Endothelial cell of umbilical vein (primary cell): ENCODE measurements at regions not wholly inside any gene's neighbourhood (a gene's known extent, or its start where the extent isn't known, plus 50 kb on each side); places are given as distances from the start of the nearest gene placed in this dataset.

ENCODE experiments used
- BruUV-seq: library from RNA; stranded (reverse); fragments of 400-500 nt; replicated peaks from 2 replicates; lab custom pipeline; 2021; lab: Mats Ljungman, UMichigan
- CTCF ChIA-PET: fragments of 300-600, 350-600 bp; sonication (Branson Sonifier 250); formaldehyde crosslinking; loops from one replicate; lab custom pipeline; 2021; ENCODE audit warnings: antibody characterized with exemption, inconsistent platforms; lab: Charles Lee
- POLR2A ChIA-PET: fragments of 300-600, 350-600 bp; sonication (Branson Sonifier 250); formaldehyde crosslinking; loops from one replicate; lab custom pipeline; 2021; ENCODE audit warnings: antibody characterized with exemption, inconsistent platforms; lab: Charles Lee
- DNase-seq: peaks from one replicate; pipeline ENCODE4 v3.0.0-alpha.2; 2011; ENCODE audit warnings: low read depth, low spot score
- FAIRE-seq: peaks from 2 replicates; lab custom pipeline; 2011; peaks lifted over from hg19 to GRCh38; lab: Jason Lieb, UNC
- H2AFZ ChIP-seq: 2 replicates; pipeline ENCODE4 v1.6.0; 2012; ENCODE audit warnings: low read depth, low read length, control low read depth, inconsistent platforms
- H3K27ac ChIP-seq: 2 replicates; pipeline ENCODE4 v1.5.1; 2011; ENCODE audit warnings: low read depth, mild to moderate bottlenecking, control low read depth, low read length, moderate library complexity; ENCODE audit not compliant: insufficient read depth
- H3K27me3 ChIP-seq, 2 experiments: 2 replicates each; pipeline versions ENCODE4 v1.6.0 to v1.6.1; 2011; ENCODE audit warnings: low read length in 2 of 2, mixed read lengths in 1 of 2; ENCODE audit not compliant: control insufficient read depth in 2 of 2, insufficient read depth in 2 of 2
- H3K36me3 ChIP-seq, 2 experiments: 2 replicates in 1 of 2; 3 replicates in 1 of 2; pipeline ENCODE4 v1.5.1; 2011; ENCODE audit warnings: low read length in 2 of 2, mild to moderate bottlenecking in 1 of 2, moderate library complexity in 1 of 2; ENCODE audit not compliant: control insufficient read depth in 2 of 2, insufficient read depth in 2 of 2; ENCODE audit errors: extremely low read depth in 1 of 2
- H3K4me1 ChIP-seq: 3 replicates; pipeline ENCODE4 v1.5.1; 2011; ENCODE audit warnings: mild to moderate bottlenecking, low read length; ENCODE audit not compliant: control insufficient read depth, insufficient read depth; ENCODE audit errors: extremely low read depth
- H3K4me2 ChIP-seq: 2 replicates; pipeline ENCODE4 v1.6.1; 2011; ENCODE audit warnings: low read length, control low read depth, mixed read lengths; ENCODE audit not compliant: insufficient read depth
- H3K4me3 ChIP-seq, 3 experiments: fragments of 200-600 bp in 1 of 3; sonication (generic), shearing (Covaris generic) in 1 of 3; replicated peaks in 1 of 3; 2 replicates each; pipeline ENCODE4 v1.5.1; 2011 to 2016; ENCODE audit warnings: control low read depth in 3 of 3, low read length in 3 of 3, mild to moderate bottlenecking in 2 of 3, inconsistent platforms in 1 of 3, low read depth in 1 of 3, moderate library complexity in 1 of 3; ENCODE audit not compliant: insufficient read depth in 1 of 3
- H3K79me2 ChIP-seq: 2 replicates; pipeline ENCODE4 v1.6.0; 2012; ENCODE audit warnings: low read length, inconsistent platforms; ENCODE audit not compliant: control insufficient read depth, insufficient read depth
- H3K9ac ChIP-seq: replicated peaks from 2 replicates; pipeline ENCODE3; 2011; ENCODE audit warnings: low read length, control low read depth; ENCODE audit not compliant: insufficient read depth; ENCODE audit errors: extremely low read depth
- H3K9me1 ChIP-seq: replicated peaks from 3 replicates; pipeline ENCODE4 v1.6.0; 2011; ENCODE audit warnings: mild to moderate bottlenecking, low read length; ENCODE audit not compliant: control insufficient read depth, insufficient read depth; ENCODE audit errors: extremely low read depth
- H3K9me3 ChIP-seq: replicated peaks from 2 replicates; pipeline ENCODE4 v1.5.1; 2012; ENCODE audit warnings: low read length, inconsistent platforms; ENCODE audit not compliant: control insufficient read depth, insufficient read depth
- H4K20me1 ChIP-seq: replicated peaks from 2 replicates; pipeline ENCODE3; 2011; ENCODE audit warnings: mild to moderate bottlenecking, low read length; ENCODE audit not compliant: control insufficient read depth, insufficient read depth; ENCODE audit errors: extremely low read depth
- EZH2 ChIP-seq: IDR thresholded peaks from 2 replicates; pipeline ENCODE4 v1.6.1; 2012; ENCODE audit warnings: borderline replicate concordance, low read depth, mild to moderate bottlenecking, moderate library complexity, low read length, inconsistent platforms; ENCODE audit not compliant: severe bottlenecking
- FOS ChIP-seq: IDR thresholded peaks from 2 replicates; pipeline ENCODE4 v1.6.1; 2011; ENCODE audit warnings: mild to moderate bottlenecking, low read length, moderate library complexity, borderline replicate concordance; ENCODE audit not compliant: insufficient read depth
- GATA2 ChIP-seq: IDR thresholded peaks from 2 replicates; pipeline ENCODE4 v1.7.0; 2011; ENCODE audit warnings: low read depth, mild to moderate bottlenecking, moderate library complexity, mixed read lengths, low read length; ENCODE audit not compliant: insufficient read length, insufficient read depth
- MYC ChIP-seq: IDR thresholded peaks from one replicate; pipeline ENCODE4 v1.6.1; 2011; ENCODE audit warnings: mild to moderate bottlenecking, low read depth, low read length
- POLR2A ChIP-seq: IDR thresholded peaks from 2 replicates; pipeline ENCODE4 v1.6.1; 2012; ENCODE audit warnings: low read depth, mild to moderate bottlenecking, control low read depth, low read length
- dilution Hi-C: fragments of 300-500 bp; cut with MboI; formaldehyde crosslinking; loops from one replicate; pipeline ENCODE4 v1.15.0; 2019; ENCODE audit warnings: low sequenced_read_pairs; ENCODE audit not compliant: extremely low pct_ligation_motif_present
- intact Hi-C: fragments of 100-400 bp; cut with micrococcal nuclease; formaldehyde crosslinking; loops from one replicate; pipeline ENCODE4 v1.10.0; 2022
- TF ChIP-seq, protein P1 (sequence below), 2 donors: IDR thresholded peaks; 1 replicate in 1 of 2; 2 replicates in 1 of 2; pipeline ENCODE4 v1.5.1; 2011; ENCODE audit warnings: low read length in 2 of 2, mild to moderate bottlenecking in 2 of 2, moderate library complexity in 2 of 2, control low read depth in 1 of 2, inconsistent platforms in 1 of 2, low read depth in 1 of 2; ENCODE audit not compliant: insufficient read depth in 1 of 2; ENCODE audit errors: extremely low read depth in 1 of 2
- TF ChIP-seq, protein P2 (sequence below): IDR thresholded peaks from 2 replicates; pipeline ENCODE4 v1.6.1; 2011; ENCODE audit not compliant: insufficient read depth, insufficient read length

DNA sequence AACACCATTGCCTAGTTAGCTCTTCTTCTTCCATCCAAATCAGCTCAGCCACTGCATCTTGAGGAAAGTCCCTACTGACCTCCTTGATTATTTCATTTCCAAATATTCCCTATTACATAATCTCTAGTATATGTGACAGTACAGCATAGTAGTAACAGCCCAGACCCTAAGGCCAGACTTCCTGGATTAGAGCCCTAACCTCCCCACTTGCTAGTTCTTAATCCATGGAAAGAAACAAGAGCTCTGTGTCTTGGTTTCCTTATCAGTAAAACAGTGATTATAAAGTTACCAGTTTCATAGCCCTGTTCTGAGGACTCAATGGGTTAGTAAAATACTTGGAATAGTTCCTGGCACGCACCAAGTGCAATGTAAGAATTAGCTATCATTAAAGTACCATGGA is 153.0 kb downstream of the RAP2A start:
- Histone ChIP-seq H3K9me1 (no peaks in the 10 kb centered on the region), H4K20me1 (no peaks in the 10 kb centered on the region), H3K36me3 (no peaks in the 10 kb centered on the region), H3K9ac (no peak overlapping the region), H2AFZ (no peak overlapping the region), H3K79me2 (no peaks in the 10 kb centered on the region), H3K27me3 (peaks cover 4 to 6% of the 10 kb centered on the region in 2 experiments), H3K4me3 (no peak overlapping the region), H3K9me3 (no peaks in the 10 kb centered on the region), H3K4me1 (no peaks in the 10 kb centered on the region), H3K4me2 (no peak overlapping the region), H3K27ac (no peak overlapping the region)
- FAIRE-seq (no peak), DNase-seq (no peak)
- dilution Hi-C loops, result no loop called here
- ChIA-PET POLR2A (no interaction called here), CTCF (interaction anchor here (0.7 to 0.9 kb wide), 3 partner anchors 72 to 214 kb away, joined by 3 to 4 read pairs (median 4); no protein-coding TSS in a partner anchor)
- BruUV-seq, result no TSS peak
- TF ChIP-seq, protein P1, sequence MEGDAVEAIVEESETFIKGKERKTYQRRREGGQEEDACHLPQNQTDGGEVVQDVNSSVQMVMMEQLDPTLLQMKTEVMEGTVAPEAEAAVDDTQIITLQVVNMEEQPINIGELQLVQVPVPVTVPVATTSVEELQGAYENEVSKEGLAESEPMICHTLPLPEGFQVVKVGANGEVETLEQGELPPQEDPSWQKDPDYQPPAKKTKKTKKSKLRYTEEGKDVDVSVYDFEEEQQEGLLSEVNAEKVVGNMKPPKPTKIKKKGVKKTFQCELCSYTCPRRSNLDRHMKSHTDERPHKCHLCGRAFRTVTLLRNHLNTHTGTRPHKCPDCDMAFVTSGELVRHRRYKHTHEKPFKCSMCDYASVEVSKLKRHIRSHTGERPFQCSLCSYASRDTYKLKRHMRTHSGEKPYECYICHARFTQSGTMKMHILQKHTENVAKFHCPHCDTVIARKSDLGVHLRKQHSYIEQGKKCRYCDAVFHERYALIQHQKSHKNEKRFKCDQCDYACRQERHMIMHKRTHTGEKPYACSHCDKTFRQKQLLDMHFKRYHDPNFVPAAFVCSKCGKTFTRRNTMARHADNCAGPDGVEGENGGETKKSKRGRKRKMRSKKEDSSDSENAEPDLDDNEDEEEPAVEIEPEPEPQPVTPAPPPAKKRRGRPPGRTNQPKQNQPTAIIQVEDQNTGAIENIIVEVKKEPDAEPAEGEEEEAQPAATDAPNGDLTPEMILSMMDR (IDR thresholded peaks at IDR 0.05; ENCODE audit: extremely low read depth in 1 of 2, insufficient read depth in 1 of 2, low read depth in 1 of 2, low read length in 2 of 2), result no peak
- TF ChIP-seq, protein P2, sequence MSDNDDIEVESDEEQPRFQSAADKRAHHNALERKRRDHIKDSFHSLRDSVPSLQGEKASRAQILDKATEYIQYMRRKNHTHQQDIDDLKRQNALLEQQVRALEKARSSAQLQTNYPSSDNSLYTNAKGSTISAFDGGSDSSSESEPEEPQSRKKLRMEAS, result no peak
- intact Hi-C loops, result no loop called here

DNA sequence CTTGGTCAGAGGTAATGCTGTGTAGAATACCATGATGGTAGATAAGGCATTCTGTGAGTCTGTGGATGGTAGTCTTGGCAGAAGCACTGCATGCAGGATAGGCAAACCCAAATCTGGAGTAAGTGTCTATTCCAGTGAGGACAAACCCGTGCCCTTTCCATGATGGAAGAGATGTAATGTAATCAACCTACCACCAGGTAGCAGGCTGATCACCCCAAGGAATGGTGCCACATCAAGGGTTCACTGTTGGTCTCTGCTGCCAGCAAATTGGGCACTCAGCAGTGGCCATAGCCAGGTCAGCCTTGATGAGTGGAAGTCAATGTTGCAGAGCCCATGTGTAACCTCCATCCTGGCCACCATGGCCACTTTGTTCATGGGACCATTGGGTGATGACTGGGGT is 155.0 kb downstream of the RAP2A start:
- no peaks in the 10 kb centered on the region for H3K4me1 ChIP-seq
- no peaks in the 10 kb centered on the region for H4K20me1 ChIP-seq
- no peaks in the 10 kb centered on the region for H3K9me1 ChIP-seq
- H3K27me3 ChIP-seq, result peaks cover 4 to 6% of the 10 kb centered on the region in 2 experiments
- no peak overlapping the region for H3K4me2 ChIP-seq
- H3K79me2 ChIP-seq, result no peaks in the 10 kb centered on the region
- TF ChIP-seq, protein P2, result no peak
- TF ChIP-seq POLR2A, result no peak
- no peak for TF ChIP-seq GATA2
- TF ChIP-seq, protein P1 (IDR thresholded peaks at IDR 0.05; ENCODE audit: extremely low read depth in 1 of 2, insufficient read depth in 1 of 2, low read depth in 1 of 2, low read length in 2 of 2), result peak in 1 of 2 donors; percentile 8
- TF ChIP-seq FOS, result no peak
- TF ChIP-seq MYC, result no peak
- no peak for TF ChIP-seq EZH2
- no peak for FAIRE-seq
- BruUV-seq, result no TSS peak
- no peak overlapping the region for H3K27ac ChIP-seq
- H3K36me3 ChIP-seq, result no peaks in the 10 kb centered on the region
- no peak overlapping the region for H3K9ac ChIP-seq
- H3K9me3 ChIP-seq, result no peaks in the 10 kb centered on the region
- intact Hi-C loops, result loop anchor here (1.0 kb wide), 1 partner anchor 211 kb away; no protein-coding TSS in a partner anchor
- CTCF ChIA-PET, result no interaction called here
- no peak for DNase-seq
- H3K4me3 ChIP-seq, result no peak overlapping the region
- POLR2A ChIA-PET, result no interaction called here
- dilution Hi-C loops, result no loop called here
- no peak overlapping the region for H2AFZ ChIP-seq
